Esophagus mucosa (tissue), 1 donor: ENCODE measurements at regions not wholly inside any gene's neighbourhood (a gene's known extent, or its start where the extent isn't known, plus 50 kb on each side); places are given as distances from the start of the nearest gene placed in this dataset.

Source experiments
- ATAC-seq: fragments of 200-7000 bp; cut with Tn5 transposase; one replicate; pipeline ENCODE4 v1.9.1; 2020
- donor health status: DM: yes; HTN: yes; CAD: no.

- no peak for ATAC-seq
These were observed 344.8 kb downstream of the MTX2 start for GRCh38 chr2:176614049-176614448.

DNA sequence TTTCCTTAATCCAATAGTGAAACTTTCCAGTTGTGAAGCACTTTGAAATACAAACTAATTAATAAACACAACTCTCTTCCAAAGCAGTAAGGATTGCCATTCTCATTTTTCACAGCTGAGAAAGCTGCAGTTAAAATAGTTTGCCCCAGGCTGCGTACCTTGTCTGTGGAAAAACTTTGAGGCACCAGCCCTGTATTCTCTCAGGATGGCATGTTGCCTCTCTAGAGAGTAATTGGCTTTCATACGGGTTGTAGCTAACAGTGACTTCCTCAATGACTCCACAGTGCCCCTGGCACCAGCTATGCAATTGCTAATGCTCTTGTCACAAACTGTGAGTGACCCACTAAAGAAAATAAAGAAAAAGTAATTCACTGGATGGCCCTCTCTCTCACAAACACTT lies 345.7 kb downstream of the MTX2 start:
- ATAC-seq, result no peak

DNA sequence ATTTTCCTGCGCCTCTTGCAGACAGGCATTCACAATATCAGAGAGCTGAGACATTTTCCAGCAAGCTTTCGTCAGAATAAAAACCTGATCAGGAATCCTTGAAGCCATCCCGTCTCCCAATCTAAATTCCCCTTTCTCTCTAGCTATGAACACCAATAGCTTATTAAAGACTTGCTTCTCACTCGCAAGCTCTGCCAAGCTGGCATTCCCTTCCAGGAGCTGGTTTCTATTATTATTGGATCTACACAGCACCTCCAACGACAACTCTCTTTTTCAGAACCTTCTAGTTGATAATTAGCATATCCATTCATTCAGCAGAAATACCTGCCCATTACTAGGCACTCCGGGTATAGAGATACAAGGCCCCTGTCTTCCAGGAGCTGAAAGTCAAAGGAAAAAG lies 350.3 kb downstream of the MTX2 start:
- no peak for ATAC-seq

GRCh38 chr2:176621350-176621749 lies 352.1 kb downstream of the MTX2 start:
- no peak for ATAC-seq

DNA sequence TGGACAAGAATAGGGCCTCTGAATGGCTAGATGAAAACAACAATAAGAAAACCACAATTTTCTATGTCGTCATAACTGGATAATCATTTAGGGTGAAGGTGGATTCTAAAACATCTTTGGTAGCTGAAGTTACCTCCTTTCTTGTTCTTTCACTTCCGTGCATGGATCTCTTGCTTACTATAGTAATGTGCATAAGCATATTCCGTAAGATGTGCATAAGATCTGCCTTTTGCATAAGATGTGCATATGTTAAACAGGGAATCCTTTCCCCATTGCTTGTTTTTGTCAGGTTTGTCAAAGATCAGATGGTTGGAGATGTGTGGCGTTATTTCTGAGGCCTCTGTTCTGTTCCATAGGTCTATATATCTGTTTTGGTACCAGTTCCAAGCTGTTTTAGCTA lies 353.6 kb downstream of the MTX2 start:
- ATAC-seq, result no peak

GRCh38 chr2:176626796-176627195 lies 357.6 kb downstream of the MTX2 start:
- ATAC-seq, result no peak

DNA sequence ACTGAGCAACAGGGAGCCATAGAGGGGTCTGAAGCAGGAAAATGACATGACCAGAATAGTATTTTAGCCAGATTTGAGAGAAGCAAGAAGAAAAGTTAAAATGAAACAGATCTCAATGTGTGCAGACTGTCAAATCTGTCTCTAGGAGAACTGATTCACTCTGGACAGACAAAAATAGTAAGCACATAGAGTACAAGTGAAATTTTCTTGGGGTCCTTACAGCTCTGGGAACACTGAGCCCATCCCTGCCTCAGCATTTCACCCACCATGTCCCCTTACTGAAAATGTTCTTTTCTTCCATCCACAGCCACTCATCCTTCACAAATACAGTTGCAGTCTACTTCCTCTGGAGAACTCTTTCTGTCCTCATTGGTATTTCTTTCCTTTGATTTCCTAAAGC lies 359.2 kb downstream of the MTX2 start:
- ATAC-seq, result no peak

DNA sequence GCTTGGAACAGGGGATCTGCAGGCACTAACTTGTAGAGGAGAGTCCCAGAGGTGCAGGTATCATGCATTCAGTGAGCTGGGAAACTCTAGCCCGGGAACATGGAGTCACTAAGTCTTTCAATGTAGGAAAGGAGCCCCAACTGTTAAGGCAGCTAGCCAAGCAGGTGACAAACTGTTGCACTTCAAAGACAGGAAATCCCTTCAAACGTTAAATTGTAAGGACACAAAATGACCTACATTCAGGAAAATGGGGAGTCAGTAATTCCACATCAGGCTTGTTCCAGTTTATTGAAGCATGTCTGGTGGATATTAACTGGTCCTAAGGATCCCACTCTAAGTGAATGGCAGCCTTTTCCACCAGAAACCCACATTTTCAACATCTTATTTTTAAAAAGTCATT lies 364.5 kb downstream of the MTX2 start:
- ATAC-seq, result no peak

- no peak for ATAC-seq
These were observed 367.2 kb downstream of the MTX2 start for GRCh38 chr2:176636401-176636800.

DNA sequence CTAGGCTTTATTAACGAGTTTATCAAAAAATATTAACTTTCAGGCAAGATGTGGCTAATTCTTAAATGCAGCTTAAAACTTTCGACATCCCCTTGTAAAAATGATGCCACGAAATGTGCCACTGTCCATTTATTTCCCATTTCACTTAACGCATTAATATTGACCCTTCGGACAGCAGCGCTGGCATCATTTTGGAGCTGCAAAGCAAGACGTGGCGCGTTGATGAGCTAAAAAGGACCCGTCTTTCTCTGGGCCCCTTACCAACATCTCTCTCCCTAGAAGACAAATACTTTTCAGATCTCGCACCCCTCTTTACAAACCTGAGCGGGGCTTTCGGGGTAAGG lies 367.9 kb downstream of the MTX2 start:
- ATAC-seq, result no peak

DNA sequence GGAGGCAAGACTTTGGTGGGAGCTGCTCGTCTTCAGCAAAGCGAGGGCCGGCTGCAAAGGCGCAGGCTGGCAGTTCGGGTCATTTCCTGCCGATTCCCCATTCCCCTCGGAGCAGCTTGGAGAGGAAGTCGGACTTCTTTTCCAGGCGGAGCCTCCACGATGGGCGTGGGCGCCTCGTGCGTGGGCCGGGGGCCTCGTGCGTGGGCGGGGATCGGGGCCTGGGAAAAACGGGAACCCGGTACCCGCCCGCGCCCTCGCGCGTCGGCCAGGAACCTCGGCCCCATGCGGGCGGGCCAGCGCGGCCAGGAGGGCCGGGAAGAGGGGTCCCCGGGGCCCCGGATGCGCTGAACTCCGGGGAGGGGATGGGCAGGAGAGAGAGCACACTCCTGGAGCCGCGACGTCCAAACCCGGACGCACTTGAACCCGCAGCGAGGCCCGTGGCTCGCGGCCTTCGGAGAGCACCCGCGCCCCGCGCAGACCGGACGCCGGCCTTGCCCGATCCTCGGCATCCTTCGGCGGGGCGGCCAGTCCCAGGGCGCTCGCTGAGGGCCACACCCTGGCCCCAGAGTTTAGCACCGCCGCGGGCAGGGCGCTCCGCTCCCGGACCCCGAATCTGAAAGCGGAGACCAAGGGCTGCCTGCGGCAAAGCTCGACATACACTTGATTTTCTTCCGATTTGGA lies 368.4 kb downstream of the MTX2 start:
- peak; percentile 62 for ATAC-seq

GRCh38 chr2:176638167-176639015 lies 369.1 kb downstream of the MTX2 start:
- ATAC-seq, result peak; percentile 89

DNA sequence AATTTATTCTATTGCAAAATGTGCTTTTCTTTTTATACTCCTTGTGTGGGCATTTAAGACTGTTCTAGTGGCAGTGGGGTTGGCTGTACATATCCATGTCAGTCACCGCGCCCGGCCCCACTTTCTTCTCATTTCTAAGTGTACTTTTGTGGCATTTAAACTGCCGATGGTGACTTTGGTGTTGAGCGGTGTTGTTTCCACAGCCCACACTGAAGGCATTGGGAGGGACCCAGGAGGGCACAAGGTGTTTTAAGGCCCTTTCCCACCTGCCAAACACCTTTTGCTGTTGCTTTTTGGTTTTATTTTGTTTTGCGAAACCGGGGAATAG lies 369.7 kb downstream of the MTX2 start:
- ATAC-seq, result no peak

DNA sequence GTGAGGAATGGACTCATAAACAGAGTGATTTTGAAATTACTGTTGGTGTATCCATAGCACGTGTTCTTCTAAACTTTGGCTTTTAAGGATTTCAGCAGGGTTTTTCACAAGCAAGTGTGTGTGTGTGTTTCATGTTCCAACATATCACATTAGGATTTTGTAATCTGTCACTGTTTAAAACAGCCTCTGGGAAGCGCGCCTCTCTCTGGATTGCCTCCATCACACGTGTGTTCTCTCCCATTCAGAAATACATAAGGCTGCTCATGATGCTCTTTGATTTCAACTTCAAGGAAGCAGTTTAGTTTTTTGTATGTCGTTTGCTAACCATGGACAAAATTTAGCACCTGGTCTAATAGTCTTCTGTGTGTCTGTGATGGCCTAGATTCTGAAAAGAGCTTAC lies 370.4 kb downstream of the MTX2 start:
- no peak for ATAC-seq

GRCh38 chr2:176641436-176641835 lies 372.2 kb downstream of the MTX2 start:
- ATAC-seq, result no peak

GRCh38 chr2:176642074-176642473 lies 372.8 kb downstream of the MTX2 start:
- no peak for ATAC-seq

DNA sequence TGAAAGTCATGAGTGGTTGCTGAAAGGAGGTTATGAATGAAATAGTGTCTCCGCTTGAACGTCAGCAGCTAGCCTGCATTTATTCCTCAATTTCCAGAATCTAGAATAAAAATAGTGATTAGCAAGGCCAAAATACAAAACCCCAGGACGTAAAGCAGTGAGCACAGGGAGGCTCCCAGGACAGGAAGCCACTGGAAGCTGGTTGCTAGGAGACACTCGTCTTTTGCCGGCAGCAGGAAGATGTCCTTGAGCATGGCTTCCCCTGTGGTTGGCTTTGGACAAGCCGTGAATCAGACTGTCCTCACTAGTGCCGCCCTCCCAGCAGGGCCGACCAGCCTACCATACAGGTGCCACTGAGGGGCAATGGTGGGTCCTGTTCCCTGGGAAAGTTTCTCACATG lies 374.4 kb downstream of the MTX2 start:
- peak; percentile 23 for ATAC-seq

- no peak for ATAC-seq
These were observed 376.3 kb downstream of the MTX2 start for GRCh38 chr2:176645494-176645893.

DNA sequence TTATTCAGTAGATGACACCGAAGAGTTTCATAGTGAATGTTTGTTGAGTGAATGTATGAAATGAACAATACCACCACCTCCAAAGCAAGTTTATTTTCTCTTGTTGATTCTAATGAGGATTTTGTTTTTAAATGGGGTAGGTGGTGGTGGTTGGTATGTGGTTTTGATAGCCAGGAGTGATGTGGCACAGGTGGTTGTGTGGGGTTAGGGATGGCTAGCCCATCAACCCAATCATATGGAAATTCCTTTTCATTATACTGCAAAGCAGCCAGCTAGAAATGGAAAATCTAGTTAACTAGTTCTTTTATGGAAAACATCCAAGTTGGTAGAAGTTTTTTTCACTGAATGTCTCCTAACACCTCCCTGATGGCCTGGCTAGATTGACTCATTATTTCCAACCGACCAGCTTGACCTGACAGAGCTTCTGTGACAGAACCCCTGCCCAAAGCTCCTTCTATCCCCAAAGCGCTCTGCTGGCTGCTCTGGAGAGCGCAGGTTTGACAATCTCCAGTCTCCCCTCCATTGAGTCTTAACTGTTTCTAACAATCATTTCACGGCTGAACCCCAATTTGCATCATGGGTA lies 376.9 kb downstream of the MTX2 start:
- no peak for ATAC-seq

- ATAC-seq, result no peak
These were observed 378.3 kb downstream of the MTX2 start for GRCh38 chr2:176647325-176648165.

DNA sequence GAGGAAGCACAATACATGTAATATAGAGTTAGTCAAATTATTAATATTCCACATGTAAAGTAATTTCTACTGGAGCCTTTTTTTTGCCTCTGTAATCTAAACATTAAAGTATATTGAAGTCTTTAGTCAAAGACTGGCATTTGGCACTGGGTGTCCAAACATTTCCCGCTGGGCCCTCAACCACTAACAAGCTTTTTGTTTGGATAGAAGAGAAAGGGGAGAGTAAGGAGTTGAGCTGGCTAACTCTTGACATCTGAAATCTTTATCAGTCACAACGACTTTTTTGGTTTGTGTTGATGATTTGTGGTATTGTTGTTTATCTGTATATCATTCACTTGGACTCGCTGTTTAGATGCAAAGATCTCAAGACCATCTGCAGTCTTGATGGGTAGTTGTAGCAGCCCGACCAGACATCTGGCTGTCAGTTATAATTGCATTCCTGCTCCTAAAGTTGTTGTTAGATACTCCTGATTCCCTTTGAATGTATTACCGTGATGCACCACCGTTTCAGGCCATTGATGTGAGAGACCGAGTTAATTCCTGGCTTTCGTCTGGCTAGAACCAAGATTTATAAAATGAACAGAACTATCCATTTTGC lies 379.6 kb downstream of the MTX2 start:
- ATAC-seq, result no peak

DNA sequence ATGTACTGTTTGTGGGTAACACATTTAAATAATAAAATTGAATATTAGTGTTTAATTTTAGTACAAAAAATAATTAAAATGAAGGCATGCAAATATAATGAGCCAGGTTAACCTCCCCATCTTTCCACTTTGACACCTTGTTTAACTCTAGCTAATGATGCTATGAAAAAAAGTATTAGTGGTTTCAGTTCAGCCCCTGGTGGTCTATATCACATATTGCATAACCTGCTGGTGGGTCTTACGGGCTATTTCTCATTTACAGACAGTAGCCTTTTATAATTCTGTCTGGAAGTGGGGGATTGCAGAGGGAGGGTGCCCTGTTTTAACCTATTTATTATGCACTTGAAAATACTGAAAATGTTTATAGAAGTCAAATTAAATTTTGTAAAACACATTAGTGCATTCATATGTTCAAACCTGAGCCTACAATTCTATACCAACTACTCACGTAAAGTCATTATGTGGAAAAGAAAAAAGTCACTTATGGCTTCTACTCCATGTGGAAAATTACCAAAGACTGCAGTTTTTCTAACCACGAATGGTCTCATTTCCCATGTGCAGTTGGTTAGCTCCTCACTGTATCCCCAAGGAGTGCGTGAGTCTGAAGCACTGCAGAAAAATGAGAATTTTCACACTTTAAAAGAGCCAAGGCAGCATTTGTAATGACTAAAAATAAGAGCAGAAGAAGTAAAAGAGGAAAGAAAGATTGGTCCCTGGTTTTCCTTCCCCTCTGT lies 381.0 kb downstream of the MTX2 start:
- ATAC-seq, result no peak
